ENCODE measurements at regions not wholly inside any gene's neighbourhood (a gene's known extent, or its start where the extent isn't known, plus 50 kb on each side); places are given as distances from the start of the nearest gene placed in this dataset.

DNA sequence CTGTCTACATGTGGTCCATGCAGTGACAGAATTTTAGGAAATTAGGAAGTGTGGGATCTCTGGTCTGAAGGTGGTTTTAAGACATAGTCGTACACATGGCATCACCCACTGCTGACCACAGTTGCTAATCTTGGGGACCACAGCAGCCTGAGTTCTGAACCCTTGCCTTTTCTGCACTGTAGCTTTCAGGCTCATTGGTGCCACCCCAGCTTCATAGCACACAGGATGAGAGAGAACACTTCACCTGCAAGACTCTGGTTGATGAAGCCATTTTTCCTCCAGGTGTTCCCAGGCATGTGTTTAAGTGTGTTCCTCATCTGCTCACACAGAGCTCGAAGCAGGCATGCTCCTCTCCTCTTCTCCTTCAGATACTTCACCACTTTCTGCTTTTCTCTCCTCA lies 68.2 kb upstream of the S1PR3 start:
- TF ChIP-seq POLR2A (IDR thresholded peaks at IDR 0.05; ENCODE audit: low read depth, low read length) = no peak
- no peak for FAIRE-seq
- no peak for DNase-seq (ENCODE audit: insufficient read length, low spot score)

DNA sequence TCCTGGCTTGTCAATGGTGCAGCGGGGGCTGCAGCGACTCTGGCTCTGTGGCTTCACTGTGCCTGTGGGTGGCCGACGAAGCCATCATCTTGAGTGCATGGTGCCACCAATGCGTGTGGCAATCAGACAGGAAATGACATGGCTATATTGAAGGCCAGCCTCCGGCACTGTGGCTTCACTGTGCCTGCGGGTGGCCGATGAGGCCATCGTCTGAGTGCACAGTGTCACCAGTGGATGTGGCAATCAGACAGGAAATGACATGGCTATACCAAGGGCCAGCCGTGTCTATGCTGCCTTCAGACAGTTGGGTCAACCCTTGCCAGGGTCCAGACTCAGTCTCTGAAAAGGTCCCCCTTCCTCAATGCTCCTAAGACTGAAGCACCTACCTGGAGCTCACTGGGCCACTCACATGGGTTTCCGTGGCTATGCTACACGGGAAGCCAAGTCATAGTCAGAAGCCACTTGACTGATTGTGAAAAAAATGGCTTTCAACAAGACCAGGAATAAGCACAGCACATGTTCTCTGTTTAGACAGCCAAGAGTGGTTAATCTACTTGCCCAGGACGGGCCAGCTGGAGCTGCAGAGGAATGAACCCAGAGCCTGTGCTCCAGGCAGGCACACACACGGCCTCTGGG lies 67.5 kb upstream of the S1PR3 start:
- FAIRE-seq (no peak), DNase-seq (ENCODE audit: insufficient read length, low spot score) (no peak)
- no peak for TF ChIP-seq POLR2A (IDR thresholded peaks at IDR 0.05; ENCODE audit: low read depth, low read length)

DNA sequence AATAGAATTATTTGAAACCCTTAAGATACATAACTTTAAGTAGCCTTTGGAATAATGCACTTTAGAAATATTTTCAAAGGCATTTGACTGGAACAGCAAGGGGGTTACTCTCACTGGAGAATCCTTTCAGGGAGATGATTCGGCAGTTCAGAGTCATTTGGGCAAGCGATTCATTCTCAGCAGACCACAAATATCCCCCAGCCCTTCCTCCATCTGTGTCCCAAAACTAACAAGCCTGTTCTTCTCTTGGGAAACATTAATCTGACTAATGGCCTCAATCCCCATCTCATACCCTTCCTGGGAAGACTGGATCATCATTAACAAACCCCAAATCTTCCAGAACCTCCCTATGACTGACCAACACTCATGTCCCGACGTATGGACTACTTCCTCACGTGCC lies 65.8 kb upstream of the S1PR3 start:
- no peak for TF ChIP-seq POLR2A (IDR thresholded peaks at IDR 0.05; ENCODE audit: low read depth, low read length)
- DNase-seq (ENCODE audit: insufficient read length, low spot score) (no peak), FAIRE-seq (no peak)

DNA sequence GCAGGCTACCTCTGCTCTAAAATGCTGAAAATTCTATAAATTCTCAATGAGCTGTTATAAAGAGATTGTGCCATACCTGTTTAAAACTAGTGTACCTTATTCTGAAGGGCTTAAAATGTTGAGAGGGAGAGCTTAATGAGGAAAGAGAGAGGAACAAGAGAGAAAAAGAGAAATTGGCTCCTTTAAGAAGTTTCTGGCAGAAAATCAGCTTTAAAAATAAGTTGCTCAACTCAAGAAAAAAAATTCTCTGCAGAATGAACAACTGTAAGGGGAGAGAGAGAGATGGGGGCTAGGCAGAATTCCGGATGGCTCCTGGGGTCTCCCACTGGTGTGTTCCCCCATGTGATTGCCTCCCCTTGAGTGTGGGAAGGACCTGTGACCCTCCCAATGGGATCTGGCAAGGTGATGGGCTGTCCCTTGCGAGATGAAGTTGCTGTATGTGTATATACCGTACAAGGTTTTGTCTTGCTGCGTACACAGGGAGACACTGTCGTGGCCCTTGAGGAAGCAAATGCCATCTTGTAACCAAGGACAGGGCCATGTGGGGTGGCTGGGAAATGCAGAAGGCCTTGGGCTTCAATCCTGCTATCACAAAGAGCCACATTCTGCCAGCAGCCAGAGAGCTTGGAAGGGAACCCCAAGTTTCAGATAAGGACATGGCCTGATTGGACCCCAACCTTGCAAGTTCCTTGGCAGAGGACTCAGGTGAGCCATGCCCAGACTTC lies 64.3 kb upstream of the S1PR3 start:
- no peak for FAIRE-seq
- DNase-seq (ENCODE audit: insufficient read length, low spot score) = no peak
- TF ChIP-seq POLR2A (IDR thresholded peaks at IDR 0.05; ENCODE audit: low read depth, low read length) = no peak

- DNase-seq (ENCODE audit: insufficient read length, low spot score) = no peak
- no peak for TF ChIP-seq POLR2A (IDR thresholded peaks at IDR 0.05; ENCODE audit: low read depth, low read length)
- FAIRE-seq = no peak
Observed at GRCh38 chr9:88927510-88927909, 63.8 kb upstream of the S1PR3 start.

- FAIRE-seq = no peak
- DNase-seq (ENCODE audit: insufficient read length, low spot score) = no peak
- no peak for TF ChIP-seq POLR2A (IDR thresholded peaks at IDR 0.05; ENCODE audit: low read depth, low read length)
Observed at GRCh38 chr9:88930716-88931115, 60.6 kb upstream of the S1PR3 start.

DNA sequence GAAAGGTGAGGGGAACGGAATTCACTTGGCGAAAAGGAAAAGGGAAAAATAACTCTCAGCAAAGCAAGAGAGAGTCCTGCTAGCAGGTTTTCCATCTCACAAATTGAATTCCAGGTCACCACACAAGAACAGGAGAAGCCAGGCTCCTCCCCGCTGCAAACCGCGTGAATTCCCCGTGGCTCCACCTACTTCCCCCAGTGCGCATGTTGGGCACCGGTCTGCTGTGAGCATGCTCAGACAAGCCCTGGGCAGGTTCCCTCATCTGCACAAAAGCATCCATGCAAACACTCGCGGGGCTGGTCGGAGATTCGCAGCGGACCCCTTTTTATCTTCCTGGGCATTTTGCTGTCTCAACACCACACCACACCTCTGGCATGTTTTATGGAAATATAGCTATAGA lies 58.5 kb upstream of the S1PR3 start:
- DNase-seq (ENCODE audit: insufficient read length, low spot score) (no peak), FAIRE-seq (peak; percentile 74)
- TF ChIP-seq POLR2A (IDR thresholded peaks at IDR 0.05; ENCODE audit: low read depth, low read length) = no peak

- TF ChIP-seq POLR2A (IDR thresholded peaks at IDR 0.05; ENCODE audit: low read depth, low read length) = no peak
- DNase-seq (ENCODE audit: insufficient read length, low spot score) (no peak), FAIRE-seq (no peak)
Observed at GRCh38 chr9:88933607-88934379, 57.5 kb upstream of the S1PR3 start.

- FAIRE-seq (no peak), DNase-seq (ENCODE audit: insufficient read length, low spot score) (no peak)
- TF ChIP-seq POLR2A (IDR thresholded peaks at IDR 0.05; ENCODE audit: low read depth, low read length) = no peak
Observed at GRCh38 chr9:88934876-88935535, 56.3 kb upstream of the S1PR3 start.

DNA sequence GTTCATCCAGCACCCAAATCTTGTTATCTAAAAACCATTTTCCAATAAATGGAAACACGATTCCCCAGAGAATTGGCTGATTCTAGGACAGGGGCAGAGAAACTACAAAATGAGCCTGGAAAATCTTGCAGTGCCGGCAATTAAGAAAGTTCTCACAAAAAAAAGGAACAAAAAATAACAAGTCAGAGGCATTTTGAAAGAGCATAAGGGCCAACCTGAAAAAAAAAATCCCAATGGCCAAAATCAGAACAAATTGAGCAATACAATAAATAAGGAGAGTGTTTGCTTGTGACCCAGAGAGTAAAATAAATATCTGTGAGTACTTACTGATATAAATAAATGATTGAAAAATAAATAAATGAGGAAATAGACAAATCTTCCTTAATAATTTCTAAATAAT lies 55.1 kb upstream of the S1PR3 start:
- TF ChIP-seq POLR2A (IDR thresholded peaks at IDR 0.05; ENCODE audit: low read depth, low read length) = no peak
- DNase-seq (ENCODE audit: insufficient read length, low spot score) (no peak), FAIRE-seq (no peak)

- no peak for FAIRE-seq
- TF ChIP-seq POLR2A (IDR thresholded peaks at IDR 0.05; ENCODE audit: low read depth, low read length) = no peak
- DNase-seq (ENCODE audit: insufficient read length, low spot score) = no peak
Observed at GRCh38 chr9:88936668-88937067, 54.6 kb upstream of the S1PR3 start.

- DNase-seq (ENCODE audit: insufficient read length, low spot score) = no peak
- TF ChIP-seq POLR2A (IDR thresholded peaks at IDR 0.05; ENCODE audit: low read depth, low read length) = no peak
- no peak for FAIRE-seq
Observed at GRCh38 chr9:88937248-88937647, 54.0 kb upstream of the S1PR3 start.

- no peak for TF ChIP-seq POLR2A (IDR thresholded peaks at IDR 0.05; ENCODE audit: low read depth, low read length)
- DNase-seq (ENCODE audit: insufficient read length, low spot score) = no peak
- no peak for FAIRE-seq
Observed at GRCh38 chr9:88938189-88938588, 53.1 kb upstream of the S1PR3 start.
